HUES6 (cell line): ENCODE measurements at regions not wholly inside any gene's neighbourhood (a gene's known extent, or its start where the extent isn't known, plus 50 kb on each side); places are given as distances from the start of the nearest gene placed in this dataset.
"Not testable (repeated sequence)": the region's sequence is repeated elsewhere in the genome, so short reads cannot be mapped to it uniquely, and the experiment has no call there.

Experiments
- H3K27ac ChIP-seq: 2 replicates; pipeline ENCODE4 v1.7.0; 2013; ENCODE audit warnings: low read depth, mild to moderate bottlenecking, low read length, inconsistent platforms
- H3K27me3 ChIP-seq: 2 replicates; pipeline ENCODE4 v1.6.1; 2013; ENCODE audit warnings: low read length; ENCODE audit not compliant: control insufficient read depth, insufficient read depth
- H3K36me3 ChIP-seq: 2 replicates; pipeline ENCODE4 v1.6.1; 2013; ENCODE audit warnings: low read length; ENCODE audit not compliant: control insufficient read depth, insufficient read depth
- H3K4me1 ChIP-seq: 2 replicates; pipeline ENCODE4 v1.6.1; 2013; ENCODE audit warnings: low read length; ENCODE audit not compliant: control insufficient read depth, insufficient read depth
- H3K4me3 ChIP-seq: 2 replicates; pipeline ENCODE4 v1.5.1; 2013; ENCODE audit warnings: low read depth, low read length
- H3K9ac ChIP-seq: one replicate; pipeline ENCODE4 v1.6.1; 2013; ENCODE audit warnings: mild to moderate bottlenecking, low read length
- H3K9me3 ChIP-seq: 2 replicates; pipeline ENCODE4 v1.6.1; 2013; ENCODE audit warnings: low read depth, low read length; ENCODE audit not compliant: control insufficient read depth, insufficient read depth

- not testable (repeated sequence) for H3K27me3 ChIP-seq, H3K9ac ChIP-seq, H3K4me1 ChIP-seq, H3K27ac ChIP-seq, H3K36me3 ChIP-seq, H3K9me3 ChIP-seq, H3K4me3 ChIP-seq
These were observed 79.5 kb upstream of the ABCD2 start for GRCh38 chr12:39699079-39699478.

GRCh38 chr12:39697108-39697507, 77.5 kb upstream of the ABCD2 start:
- Histone ChIP-seq H3K36me3 (no peaks in the 10 kb centered on the region), H3K9me3 (peaks cover 7% of the 10 kb centered on the region; the same call in 1 of the 2 replicates), H3K27ac (no peak overlapping the region), H3K4me3 (no peak overlapping the region), H3K4me1 (no peaks in the 10 kb centered on the region), H3K9ac (no peak overlapping the region), H3K27me3 (no peaks in the 10 kb centered on the region)

DNA sequence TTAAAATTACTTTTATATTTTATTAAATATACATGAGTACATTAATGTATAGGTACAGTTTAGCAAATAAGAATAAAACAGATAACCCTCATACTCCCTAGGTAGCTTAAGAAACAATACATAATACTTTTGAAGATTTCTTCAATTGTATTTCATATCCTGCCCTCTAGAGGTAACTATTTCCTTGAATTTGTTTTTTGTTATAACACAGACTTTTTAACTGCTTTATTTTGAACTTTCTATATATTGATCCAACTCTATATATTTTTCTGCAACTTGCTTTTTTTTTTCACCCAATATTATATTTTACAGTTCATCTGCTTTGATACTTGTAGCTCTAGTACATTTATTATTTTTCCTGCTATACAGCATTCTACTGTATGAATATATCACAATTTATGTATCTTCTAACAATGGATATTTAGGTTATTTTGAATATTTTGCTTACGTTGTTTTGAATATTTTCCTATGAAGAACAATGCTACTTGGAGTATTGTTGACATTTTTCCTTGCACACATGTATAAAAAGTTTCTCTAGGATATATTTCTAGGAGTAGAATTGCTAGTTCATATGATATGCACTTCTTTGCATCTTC, 72.8 kb upstream of the ABCD2 start:
- Histone ChIP-seq H3K9me3 (no peaks in the 10 kb centered on the region), H3K36me3 (no peaks in the 10 kb centered on the region), H3K27ac (no peak overlapping the region), H3K4me1 (no peaks in the 10 kb centered on the region), H3K9ac (no peak overlapping the region), H3K27me3 (no peaks in the 10 kb centered on the region), H3K4me3 (no peak overlapping the region)

DNA sequence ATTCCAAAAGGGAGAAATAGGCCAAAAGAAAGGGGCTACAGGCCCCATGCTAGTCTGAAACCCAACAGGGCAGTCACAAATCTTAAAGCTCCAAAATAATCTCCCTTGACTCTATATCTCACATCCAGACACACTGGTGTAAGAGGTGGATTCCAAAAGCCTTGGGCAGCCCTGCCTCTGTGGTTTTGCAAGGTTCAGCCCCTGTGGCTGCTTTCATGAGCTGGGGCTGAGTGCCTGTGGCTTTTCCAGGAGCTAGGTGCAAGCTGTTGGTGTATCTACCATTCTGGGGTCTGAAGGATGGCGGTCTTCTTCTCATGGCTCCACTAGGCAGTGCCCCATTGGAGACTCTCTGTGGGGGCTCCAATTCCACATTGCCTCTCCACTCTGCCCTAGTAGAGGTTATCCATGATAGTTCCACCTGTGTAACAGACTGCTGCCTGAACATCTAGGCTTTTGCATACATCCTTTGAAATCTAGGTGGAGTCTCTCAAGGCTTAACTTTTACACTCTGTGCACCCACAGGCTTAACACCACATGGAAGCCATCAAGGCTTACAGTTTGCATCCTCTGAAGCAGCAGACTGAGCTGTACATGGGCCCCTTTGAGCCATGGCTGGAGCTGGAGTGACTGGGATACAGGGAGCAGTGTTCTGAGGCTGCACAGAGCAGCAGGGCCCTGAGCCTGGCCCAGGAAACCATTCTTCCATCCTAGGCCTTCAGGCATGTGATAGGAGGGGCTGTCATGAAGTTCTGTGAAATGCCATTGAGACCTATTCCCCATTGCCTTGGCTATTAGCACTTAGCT, 66.5 kb upstream of the ABCD2 start:
- Histone ChIP-seq H3K4me1 (peaks cover 6% of the 10 kb centered on the region; the same call in 1 of the 2 replicates), H3K4me3 (no peak overlapping the region), H3K9me3 (no peaks in the 10 kb centered on the region), H3K27ac (no peak overlapping the region), H3K9ac (no peak overlapping the region), H3K27me3 (no peaks in the 10 kb centered on the region), H3K36me3 (no peaks in the 10 kb centered on the region)

DNA sequence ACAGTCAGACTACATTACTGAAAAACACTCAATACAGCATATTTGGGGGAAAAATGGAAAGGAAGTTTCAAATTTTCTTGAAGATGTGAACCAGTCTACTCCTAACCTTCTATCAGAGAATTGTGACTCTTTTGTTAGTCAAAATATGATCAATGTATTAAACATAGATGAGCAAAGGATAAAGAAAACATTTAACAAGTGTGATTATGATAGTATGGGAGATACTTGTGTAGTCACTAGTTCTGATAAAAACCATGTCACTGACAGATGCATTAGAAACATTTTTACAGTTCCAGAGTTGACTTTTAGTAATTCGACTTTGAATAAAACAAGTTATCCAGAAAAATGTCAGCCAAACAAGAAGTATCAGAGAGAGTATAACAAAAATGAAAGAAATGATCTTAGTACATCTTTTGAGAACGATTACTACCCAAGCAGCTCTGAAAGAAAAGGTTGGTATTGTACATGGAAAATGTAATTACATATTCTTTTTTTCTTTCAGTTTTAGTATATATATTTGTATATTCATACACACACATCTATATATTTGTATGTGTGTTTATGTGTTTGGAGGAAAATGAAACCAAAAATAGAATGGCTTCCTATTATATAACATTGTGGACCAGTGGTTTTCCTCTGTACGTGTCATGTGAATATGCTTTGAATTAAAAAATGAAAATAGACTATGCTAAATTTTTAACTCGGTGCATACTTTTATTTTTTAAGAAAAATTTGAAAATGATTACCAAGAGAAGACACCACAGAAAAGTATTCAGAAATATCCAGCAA, 63.3 kb upstream of the ABCD2 start:
- H3K27ac ChIP-seq = no peak overlapping the region
- no peaks in the 10 kb centered on the region for H3K27me3 ChIP-seq
- no peak overlapping the region for H3K9ac ChIP-seq
- H3K4me1 ChIP-seq = peaks cover 6% of the 10 kb centered on the region; the same call in 1 of the 2 replicates
- no peak overlapping the region for H3K4me3 ChIP-seq
- no peaks in the 10 kb centered on the region for H3K9me3 ChIP-seq
- no peaks in the 10 kb centered on the region for H3K36me3 ChIP-seq

DNA sequence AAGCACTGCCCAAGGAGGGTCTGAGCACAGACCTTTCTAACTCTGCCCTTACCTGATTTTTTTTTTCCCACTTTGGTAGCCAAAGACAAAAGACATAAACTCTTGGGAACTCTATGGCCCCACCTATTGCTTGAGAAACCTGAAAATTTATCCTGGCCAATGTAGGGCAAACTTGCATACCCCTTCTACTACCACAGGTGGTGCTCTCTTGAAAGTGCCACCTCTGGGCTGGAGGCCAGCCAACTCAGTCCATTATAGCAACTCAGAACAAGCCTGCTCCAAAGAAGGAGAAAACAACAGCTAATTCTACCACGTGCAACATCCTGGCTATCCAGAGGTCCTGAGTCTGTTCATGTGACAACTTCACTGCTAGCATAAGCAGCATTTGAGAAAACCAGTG, 55.7 kb upstream of the ABCD2 start:
- Histone ChIP-seq H3K27me3 (no peaks in the 10 kb centered on the region), H3K36me3 (no peaks in the 10 kb centered on the region), H3K27ac (no peak overlapping the region), H3K4me1 (no peaks in the 10 kb centered on the region), H3K9ac (no peak overlapping the region), H3K9me3 (no peaks in the 10 kb centered on the region), H3K4me3 (no peak overlapping the region)

- H3K27ac ChIP-seq = no peak overlapping the region
These were observed 53.4 kb upstream of the ABCD2 start for GRCh38 chr12:39672976-39673375.

DNA sequence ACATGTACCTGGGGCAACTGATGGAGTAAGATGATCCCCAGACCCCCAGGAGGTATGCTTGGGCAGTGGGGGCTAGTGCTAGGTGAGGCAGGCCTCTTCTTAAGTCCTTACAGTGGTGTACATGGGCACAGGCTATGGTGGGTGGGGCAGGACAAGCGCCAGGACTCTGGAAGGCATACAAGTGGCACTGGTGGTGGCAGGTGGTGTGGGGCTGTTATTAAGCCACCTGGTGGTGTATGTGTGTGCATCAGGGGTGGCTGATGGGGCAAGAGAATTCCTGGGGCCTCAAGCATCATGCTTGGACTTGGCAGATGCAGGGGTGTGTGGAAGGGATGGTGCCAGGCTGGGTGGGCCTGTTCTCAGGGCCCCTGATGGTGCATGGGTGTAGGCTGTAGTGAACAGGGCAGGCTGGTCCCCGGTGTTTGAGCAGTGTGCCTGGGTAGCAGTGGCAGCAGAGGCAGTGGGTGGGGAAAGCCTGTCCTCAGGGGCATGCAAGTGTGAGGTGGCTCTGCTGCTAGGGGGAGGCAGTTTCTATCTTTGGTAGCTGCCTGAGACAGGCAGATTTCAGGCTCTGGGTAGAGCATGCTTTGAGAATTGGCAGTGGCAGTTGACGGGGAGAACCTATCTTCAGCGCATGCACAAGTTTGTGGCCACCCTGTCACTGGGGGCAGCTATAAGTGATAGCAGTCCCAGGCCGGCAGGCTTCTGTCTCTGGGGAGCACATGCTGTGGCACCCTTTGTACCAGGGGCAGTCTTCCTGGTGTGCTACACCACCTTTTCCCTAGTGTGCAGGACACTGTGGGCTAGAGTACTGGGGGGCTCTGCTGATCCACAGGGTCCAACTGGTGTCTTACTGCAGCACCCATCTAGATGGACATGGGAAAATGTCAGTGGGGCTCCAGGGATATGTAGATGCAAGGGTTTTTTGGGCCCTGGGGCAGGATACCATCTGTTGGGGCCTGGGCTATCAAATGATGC, 52.6 kb upstream of the ABCD2 start:
- no peak overlapping the region for H3K9ac ChIP-seq
- H3K4me1 ChIP-seq = no peaks in the 10 kb centered on the region
- no peaks in the 10 kb centered on the region for H3K27me3 ChIP-seq
- no peaks in the 10 kb centered on the region for H3K36me3 ChIP-seq
- no peak overlapping the region for H3K27ac ChIP-seq
- H3K9me3 ChIP-seq = no peaks in the 10 kb centered on the region
- H3K4me3 ChIP-seq = no peak overlapping the region

More at GRCh38 chr12:39672976-39673375, 53.4 kb upstream of the ABCD2 start:
- Histone ChIP-seq H3K27me3 (no peaks in the 10 kb centered on the region), H3K36me3 (no peaks in the 10 kb centered on the region), H3K4me3 (no peak overlapping the region), H3K9me3 (no peaks in the 10 kb centered on the region), H3K9ac (no peak overlapping the region), H3K4me1 (no peaks in the 10 kb centered on the region)

DNA sequence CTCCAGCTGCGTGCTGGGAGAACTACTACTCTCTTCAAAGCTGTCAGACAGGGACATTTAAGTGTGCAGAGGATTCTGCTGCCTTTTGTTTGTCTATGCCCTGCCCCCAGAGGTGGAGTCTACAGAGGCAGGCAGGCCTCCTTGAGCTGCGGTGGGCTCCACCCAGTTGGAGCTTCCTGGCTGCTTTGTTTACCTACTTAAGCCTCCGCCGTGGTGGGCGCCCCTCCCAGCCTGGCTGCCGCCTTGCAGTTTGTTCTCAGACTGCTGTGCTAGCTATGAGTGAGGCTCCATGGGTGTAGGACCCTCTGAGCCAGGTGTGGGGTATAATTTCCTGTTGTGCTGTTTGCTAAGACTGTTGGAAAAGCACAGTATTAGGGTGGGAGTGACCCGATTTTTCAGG, 49.9 kb upstream of the ABCD2 start:
- not testable (repeated sequence) for H3K27ac ChIP-seq

More for the DNA sequence above, 49.9 kb upstream of the ABCD2 start:
- H3K9ac ChIP-seq, H3K36me3 ChIP-seq, H3K9me3 ChIP-seq, H3K27me3 ChIP-seq, H3K4me1 ChIP-seq: not testable (repeated sequence)
- peak overlapping the region; percentile 44 for H3K4me3 ChIP-seq
